ENCODE measurements at regions not wholly inside any gene's neighbourhood (a gene's known extent, or its start where the extent isn't known, plus 50 kb on each side); places are given as distances from the start of the nearest gene placed in this dataset.

- no peak for TF ChIP-seq REST (IDR thresholded peaks at IDR 0.05; ENCODE audit: insufficient read depth in 1 of 2, low read depth in 2 of 2, low read length in 2 of 2)
- no peak for TF ChIP-seq TAF1 (IDR thresholded peaks at IDR 0.05; ENCODE audit: borderline replicate concordance, insufficient read depth, low read length)
- no peak for TF ChIP-seq SIN3A (IDR thresholded peaks at IDR 0.05; ENCODE audit: borderline replicate concordance, insufficient read depth, low read length)
- TF ChIP-seq FOXP2 (optimal IDR thresholded peaks at IDR 0.05; ENCODE audit: borderline replicate concordance, extremely low read depth, extremely low read length, insufficient read depth): no peak
- no peak for TF ChIP-seq POLR2AphosphoS5 (IDR thresholded peaks at IDR 0.05; ENCODE audit: low read depth, low read length)
These were observed 133.3 kb downstream of the TBC1D2B start for GRCh38 chr15:77944002-77944867.

GRCh38 chr15:77942611-77943211, 134.8 kb downstream of the TBC1D2B start:
- TF ChIP-seq TAF1 (IDR thresholded peaks at IDR 0.05; ENCODE audit: borderline replicate concordance, insufficient read depth, low read length): no peak

GRCh38 chr15:77940381-77940947, 137.0 kb downstream of the TBC1D2B start:
- TF ChIP-seq REST (IDR thresholded peaks at IDR 0.05; ENCODE audit: insufficient read depth in 1 of 2, low read depth in 2 of 2, low read length in 2 of 2) (no peak), POLR2AphosphoS5 (IDR thresholded peaks at IDR 0.05; ENCODE audit: low read depth, low read length) (no peak), TAF1 (IDR thresholded peaks at IDR 0.05; ENCODE audit: borderline replicate concordance, insufficient read depth, low read length) (no peak), FOXP2 (optimal IDR thresholded peaks at IDR 0.05; ENCODE audit: borderline replicate concordance, extremely low read depth, extremely low read length, insufficient read depth) (no peak), SIN3A (IDR thresholded peaks at IDR 0.05; ENCODE audit: borderline replicate concordance, insufficient read depth, low read length) (no peak)

- no peak for TF ChIP-seq POLR2AphosphoS5 (IDR thresholded peaks at IDR 0.05; ENCODE audit: low read depth, low read length)
- no peak for TF ChIP-seq TAF1 (IDR thresholded peaks at IDR 0.05; ENCODE audit: borderline replicate concordance, insufficient read depth, low read length)
- no peak for TF ChIP-seq FOXP2 (optimal IDR thresholded peaks at IDR 0.05; ENCODE audit: borderline replicate concordance, extremely low read depth, extremely low read length, insufficient read depth)
- TF ChIP-seq SIN3A (IDR thresholded peaks at IDR 0.05; ENCODE audit: borderline replicate concordance, insufficient read depth, low read length): no peak
- TF ChIP-seq REST (IDR thresholded peaks at IDR 0.05; ENCODE audit: insufficient read depth in 1 of 2, low read depth in 2 of 2, low read length in 2 of 2): no peak
These were observed 137.7 kb downstream of the TBC1D2B start for GRCh38 chr15:77939851-77940250.

GRCh38 chr15:77921664-77922063, 155.8 kb downstream of the TBC1D2B start:
- TF ChIP-seq POLR2AphosphoS5 (IDR thresholded peaks at IDR 0.05; ENCODE audit: low read depth, low read length) (no peak), FOXP2 (optimal IDR thresholded peaks at IDR 0.05; ENCODE audit: borderline replicate concordance, extremely low read depth, extremely low read length, insufficient read depth) (no peak), TAF1 (IDR thresholded peaks at IDR 0.05; ENCODE audit: borderline replicate concordance, insufficient read depth, low read length) (no peak), REST (IDR thresholded peaks at IDR 0.05; ENCODE audit: insufficient read depth in 1 of 2, low read depth in 2 of 2, low read length in 2 of 2) (no peak), SIN3A (IDR thresholded peaks at IDR 0.05; ENCODE audit: borderline replicate concordance, insufficient read depth, low read length) (no peak)

All from PFSK-1 (cell line).